ENCODE measurements at regions not wholly inside any gene's neighbourhood (a gene's known extent, or its start where the extent isn't known, plus 50 kb on each side); places are given as distances from the start of the nearest gene placed in this dataset.

GRCh38 chr2:78262713-78263375 lies 740.7 kb upstream of the LRRTM4 start:
- H3K27ac ChIP-seq = no peak overlapping the region
- no peaks in the 10 kb centered on the region for H4K20me1 ChIP-seq (ENCODE audit: insufficient read depth)
- no TSS peak for BruUV-seq (replicated peaks)
- no peaks in the 10 kb centered on the region for H3K4me1 ChIP-seq (replicated peaks; ENCODE audit: insufficient read depth)
- H3K27me3 ChIP-seq (ENCODE audit: insufficient read depth, low read depth) = no peaks in the 10 kb centered on the region
- H3F3A ChIP-seq (ENCODE audit: insufficient read depth, low read depth) = no peaks in the 10 kb centered on the region
- no peaks in the 10 kb centered on the region for H3K9me3 ChIP-seq (ENCODE audit: insufficient read depth, low read depth)
- no peak overlapping the region for H3K4me2 ChIP-seq
- TF ChIP-seq, protein P1, sequence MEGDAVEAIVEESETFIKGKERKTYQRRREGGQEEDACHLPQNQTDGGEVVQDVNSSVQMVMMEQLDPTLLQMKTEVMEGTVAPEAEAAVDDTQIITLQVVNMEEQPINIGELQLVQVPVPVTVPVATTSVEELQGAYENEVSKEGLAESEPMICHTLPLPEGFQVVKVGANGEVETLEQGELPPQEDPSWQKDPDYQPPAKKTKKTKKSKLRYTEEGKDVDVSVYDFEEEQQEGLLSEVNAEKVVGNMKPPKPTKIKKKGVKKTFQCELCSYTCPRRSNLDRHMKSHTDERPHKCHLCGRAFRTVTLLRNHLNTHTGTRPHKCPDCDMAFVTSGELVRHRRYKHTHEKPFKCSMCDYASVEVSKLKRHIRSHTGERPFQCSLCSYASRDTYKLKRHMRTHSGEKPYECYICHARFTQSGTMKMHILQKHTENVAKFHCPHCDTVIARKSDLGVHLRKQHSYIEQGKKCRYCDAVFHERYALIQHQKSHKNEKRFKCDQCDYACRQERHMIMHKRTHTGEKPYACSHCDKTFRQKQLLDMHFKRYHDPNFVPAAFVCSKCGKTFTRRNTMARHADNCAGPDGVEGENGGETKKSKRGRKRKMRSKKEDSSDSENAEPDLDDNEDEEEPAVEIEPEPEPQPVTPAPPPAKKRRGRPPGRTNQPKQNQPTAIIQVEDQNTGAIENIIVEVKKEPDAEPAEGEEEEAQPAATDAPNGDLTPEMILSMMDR (conservative IDR thresholded peaks at IDR 0.05) = no peak
- no peak for TF ChIP-seq EZH2 (IDR thresholded peaks at IDR 0.05; ENCODE audit: low read depth)
- POLR2A ChIA-PET (ENCODE audit: unreplicated experiment) = no interaction called here
- DNase-seq = no peak
- no peaks in the 10 kb centered on the region for H3K79me2 ChIP-seq (ENCODE audit: low read depth)
- intact Hi-C loops (cut with micrococcal nuclease; ENCODE audit: unreplicated experiment) = no loop called here
- H3K4me3 ChIP-seq = no peak overlapping the region
- no peaks in the 10 kb centered on the region for H3K36me3 ChIP-seq (ENCODE audit: low read depth)
- CTCF ChIA-PET = no interaction called here
- no peak overlapping the region for H2AFZ ChIP-seq
- no peaks in the 10 kb centered on the region for H3K9me2 ChIP-seq (ENCODE audit: insufficient read depth)

- no peak overlapping the region for H3K4me2 ChIP-seq
- no peaks in the 10 kb centered on the region for H3K9me2 ChIP-seq (ENCODE audit: insufficient read depth)
- no peaks in the 10 kb centered on the region for H3K4me1 ChIP-seq (replicated peaks; ENCODE audit: insufficient read depth)
- H2AFZ ChIP-seq = no peak overlapping the region
- TF ChIP-seq, protein P1 (conservative IDR thresholded peaks at IDR 0.05) = no peak
- no peak for TF ChIP-seq EZH2 (IDR thresholded peaks at IDR 0.05; ENCODE audit: low read depth)
- no peak overlapping the region for H3K4me3 ChIP-seq
- H3K36me3 ChIP-seq (ENCODE audit: low read depth) = no peaks in the 10 kb centered on the region
- no peaks in the 10 kb centered on the region for H3K79me2 ChIP-seq (ENCODE audit: low read depth)
- H3K27me3 ChIP-seq (ENCODE audit: insufficient read depth, low read depth) = no peaks in the 10 kb centered on the region
- POLR2A ChIA-PET (ENCODE audit: unreplicated experiment) = no interaction called here
- no peaks in the 10 kb centered on the region for H3F3A ChIP-seq (ENCODE audit: insufficient read depth, low read depth)
- H4K20me1 ChIP-seq (ENCODE audit: insufficient read depth) = no peaks in the 10 kb centered on the region
- DNase-seq = no peak
- no TSS peak for BruUV-seq (replicated peaks)
- CTCF ChIA-PET = no interaction called here
- H3K27ac ChIP-seq = no peak overlapping the region
- H3K9me3 ChIP-seq (ENCODE audit: insufficient read depth, low read depth) = no peaks in the 10 kb centered on the region
- intact Hi-C loops (cut with micrococcal nuclease; ENCODE audit: unreplicated experiment) = no loop called here
These were observed 741.4 kb upstream of the LRRTM4 start for GRCh38 chr2:78263571-78263970.

DNA sequence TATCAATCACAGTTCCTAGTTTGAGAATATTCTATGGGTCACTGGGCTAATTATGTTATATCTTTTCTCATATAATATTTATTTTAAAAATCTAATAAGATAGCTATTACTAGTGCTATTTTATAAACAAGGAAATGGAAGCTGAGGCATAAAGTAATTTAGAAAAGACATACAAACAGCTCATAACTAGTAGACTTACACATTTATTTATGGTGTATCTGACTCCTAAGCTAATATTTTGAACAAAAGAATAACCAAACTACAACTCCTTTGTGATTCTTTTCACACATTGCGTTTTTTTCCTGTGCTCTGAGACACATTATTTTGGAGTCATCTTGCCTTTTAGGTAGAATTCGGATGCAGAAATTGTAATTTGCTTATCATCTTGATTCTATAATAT lies 742.0 kb upstream of the LRRTM4 start:
- Histone ChIP-seq H3K4me1 (replicated peaks; ENCODE audit: insufficient read depth) (no peaks in the 10 kb centered on the region), H3K27ac (no peak overlapping the region), H4K20me1 (ENCODE audit: insufficient read depth) (no peaks in the 10 kb centered on the region), H3K4me2 (no peak overlapping the region), H3K36me3 (ENCODE audit: low read depth) (no peaks in the 10 kb centered on the region), H3K9me2 (ENCODE audit: insufficient read depth) (no peaks in the 10 kb centered on the region), H3F3A (ENCODE audit: insufficient read depth, low read depth) (no peaks in the 10 kb centered on the region), H3K27me3 (ENCODE audit: insufficient read depth, low read depth) (no peaks in the 10 kb centered on the region), H3K9me3 (ENCODE audit: insufficient read depth, low read depth) (no peaks in the 10 kb centered on the region), H2AFZ (no peak overlapping the region), H3K79me2 (ENCODE audit: low read depth) (no peaks in the 10 kb centered on the region), H3K4me3 (no peak overlapping the region)
- TF ChIP-seq, protein P1 (conservative IDR thresholded peaks at IDR 0.05) = no peak
- TF ChIP-seq EZH2 (IDR thresholded peaks at IDR 0.05; ENCODE audit: low read depth) = no peak
- POLR2A ChIA-PET (ENCODE audit: unreplicated experiment) = no interaction called here
- BruUV-seq (replicated peaks) = no TSS peak
- CTCF ChIA-PET = no interaction called here
- intact Hi-C loops (cut with micrococcal nuclease; ENCODE audit: unreplicated experiment) = no loop called here
- no peak for DNase-seq

All from PC-9 (cell line).